ENCODE measurements at regions not wholly inside any gene's neighbourhood (a gene's known extent, or its start where the extent isn't known, plus 50 kb on each side); places are given as distances from the start of the nearest gene placed in this dataset.

DNA sequence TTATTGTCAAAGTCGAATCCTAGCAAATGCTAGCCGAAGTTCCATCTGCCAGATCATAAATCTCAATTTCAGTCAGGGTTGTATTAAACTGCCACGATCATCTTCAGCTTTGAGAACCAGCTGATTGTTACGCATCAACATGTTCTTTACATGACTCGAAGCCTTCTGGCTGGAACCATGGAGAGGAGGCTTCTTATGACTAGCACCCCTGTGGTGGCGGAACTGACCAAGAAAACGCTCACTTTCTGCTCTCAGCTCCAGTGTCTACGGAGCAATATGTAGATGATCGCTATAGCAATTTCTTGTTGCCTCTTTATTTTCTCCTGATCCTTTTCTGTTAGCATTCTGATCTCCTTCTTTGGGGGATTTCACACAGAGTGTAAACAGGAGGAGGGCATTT lies 479.4 kb upstream of the SLC35B3 start (continued):
- no peak for TF ChIP-seq PRDM4 (CRISPR knock-in tag; IDR thresholded peaks at IDR 0.05; ENCODE audit: borderline replicate concordance)
- TF ChIP-seq ERF (CRISPR knock-in tag; IDR thresholded peaks at IDR 0.05): no peak
- no peak for TF ChIP-seq GPBP1L1 (CRISPR knock-in tag; IDR thresholded peaks at IDR 0.05)
- TF ChIP-seq, protein P1, sequence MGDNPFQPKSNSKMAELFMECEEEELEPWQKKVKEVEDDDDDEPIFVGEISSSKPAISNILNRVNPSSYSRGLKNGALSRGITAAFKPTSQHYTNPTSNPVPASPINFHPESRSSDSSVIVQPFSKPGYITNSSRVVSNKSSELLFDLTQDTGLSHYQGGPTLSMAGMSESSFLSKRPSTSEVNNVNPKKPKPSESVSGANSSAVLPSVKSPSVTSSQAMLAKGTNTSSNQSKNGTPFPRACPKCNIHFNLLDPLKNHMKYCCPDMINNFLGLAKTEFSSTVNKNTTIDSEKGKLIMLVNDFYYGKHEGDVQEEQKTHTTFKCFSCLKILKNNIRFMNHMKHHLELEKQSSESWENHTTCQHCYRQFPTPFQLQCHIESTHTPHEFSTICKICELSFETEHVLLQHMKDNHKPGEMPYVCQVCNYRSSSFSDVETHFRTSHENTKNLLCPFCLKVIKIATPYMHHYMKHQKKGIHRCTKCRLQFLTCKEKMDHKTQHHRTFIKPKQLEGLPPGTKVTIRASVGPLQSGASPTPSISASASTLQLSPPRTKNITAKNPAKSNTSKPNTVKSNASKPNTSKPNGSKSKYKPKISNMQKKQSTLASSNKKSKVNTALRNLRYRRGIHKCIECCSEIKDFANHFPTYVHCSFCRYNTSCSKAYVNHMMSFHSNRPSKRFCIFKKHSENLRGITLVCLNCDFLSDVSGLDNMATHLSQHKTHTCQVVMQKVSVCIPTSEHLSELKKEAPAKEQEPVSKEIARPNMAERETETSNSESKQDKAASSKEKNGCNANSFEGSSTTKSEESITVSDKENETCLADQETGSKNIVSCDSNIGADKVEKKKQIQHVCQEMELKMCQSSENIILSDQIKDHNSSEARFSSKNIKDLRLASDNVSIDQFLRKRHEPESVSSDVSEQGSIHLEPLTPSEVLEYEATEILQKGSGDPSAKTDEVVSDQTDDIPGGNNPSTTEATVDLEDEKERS (CRISPR knock-in tag; IDR thresholded peaks at IDR 0.05): no peak
- no peak for TF ChIP-seq ZNF530 (CRISPR knock-in tag; IDR thresholded peaks at IDR 0.05; ENCODE audit: low read depth)
- no peak for TF ChIP-seq SIN3B (IDR thresholded peaks at IDR 0.05; ENCODE audit: low read length)
- TF ChIP-seq MED8 (CRISPR knock-in tag; IDR thresholded peaks at IDR 0.05; ENCODE audit: insufficient replicate concordance): no peak
- no peak for TF ChIP-seq ZNF614 (CRISPR knock-in tag; IDR thresholded peaks at IDR 0.05; ENCODE audit: borderline replicate concordance)
- no peak for TF ChIP-seq DR1 (CRISPR knock-in tag; IDR thresholded peaks at IDR 0.05)

Data from HepG2 (cell line).